PC-3 (cell line): ENCODE measurements at regions not wholly inside any gene's neighbourhood (a gene's known extent, or its start where the extent isn't known, plus 50 kb on each side); places are given as distances from the start of the nearest gene placed in this dataset.

Experiments used
- EZH2 ChIP-seq: fragments of 300-600 bp; sonication (generic); IDR thresholded peaks from one replicate; pipeline ENCODE4 v1.6.1; 2017; ENCODE audit warnings: antibody characterized with exemption, mild to moderate bottlenecking, low read length; ENCODE audit not compliant: unreplicated experiment
- TF ChIP-seq, protein P1 (sequence below): fragments of 300-600 bp; sonication (generic); conservative IDR thresholded peaks from 2 replicates; pipeline ENCODE4 v1.5.1; 2017; ENCODE audit warnings: antibody characterized with exemption, low read depth, mild to moderate bottlenecking, low read length

DNA sequence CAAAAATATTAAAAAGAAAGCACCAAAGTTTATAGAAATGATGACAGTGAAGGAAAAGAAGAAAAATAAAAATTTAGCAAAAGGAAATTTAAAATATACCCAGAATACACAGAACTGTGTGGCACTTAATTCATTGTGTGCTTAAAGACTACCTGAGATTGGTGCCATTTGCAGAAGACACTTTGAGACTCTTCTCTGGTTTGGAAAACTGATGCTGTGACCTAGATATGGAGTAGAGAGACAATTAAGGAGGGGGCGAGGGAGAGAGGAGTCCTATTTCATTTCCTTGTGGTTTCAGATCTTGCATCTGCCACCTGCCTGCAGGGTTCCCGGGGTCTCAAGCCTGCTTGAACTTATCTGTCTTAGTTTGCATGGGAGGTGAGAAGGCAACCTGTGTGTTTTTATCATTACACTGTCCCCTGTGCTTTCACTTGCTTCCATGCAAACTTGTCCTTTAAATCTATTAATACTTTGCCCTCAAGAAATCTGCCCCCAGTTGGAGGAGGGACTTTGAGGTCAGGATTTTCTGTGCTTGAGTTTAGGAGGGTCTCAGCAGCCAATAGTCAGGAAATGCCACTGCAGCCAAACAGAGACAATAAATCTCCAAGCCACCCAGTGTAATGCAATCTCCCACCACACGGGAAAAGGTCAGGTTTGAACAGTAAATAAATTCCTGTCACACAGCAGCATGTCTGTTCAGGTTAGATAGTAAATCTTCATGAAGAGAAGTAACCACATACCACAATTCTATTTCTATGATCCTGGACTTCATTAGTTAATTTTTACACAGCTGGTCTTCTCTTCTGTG, 119.4 kb downstream of the CAND1 start:
- TF ChIP-seq, protein P1, sequence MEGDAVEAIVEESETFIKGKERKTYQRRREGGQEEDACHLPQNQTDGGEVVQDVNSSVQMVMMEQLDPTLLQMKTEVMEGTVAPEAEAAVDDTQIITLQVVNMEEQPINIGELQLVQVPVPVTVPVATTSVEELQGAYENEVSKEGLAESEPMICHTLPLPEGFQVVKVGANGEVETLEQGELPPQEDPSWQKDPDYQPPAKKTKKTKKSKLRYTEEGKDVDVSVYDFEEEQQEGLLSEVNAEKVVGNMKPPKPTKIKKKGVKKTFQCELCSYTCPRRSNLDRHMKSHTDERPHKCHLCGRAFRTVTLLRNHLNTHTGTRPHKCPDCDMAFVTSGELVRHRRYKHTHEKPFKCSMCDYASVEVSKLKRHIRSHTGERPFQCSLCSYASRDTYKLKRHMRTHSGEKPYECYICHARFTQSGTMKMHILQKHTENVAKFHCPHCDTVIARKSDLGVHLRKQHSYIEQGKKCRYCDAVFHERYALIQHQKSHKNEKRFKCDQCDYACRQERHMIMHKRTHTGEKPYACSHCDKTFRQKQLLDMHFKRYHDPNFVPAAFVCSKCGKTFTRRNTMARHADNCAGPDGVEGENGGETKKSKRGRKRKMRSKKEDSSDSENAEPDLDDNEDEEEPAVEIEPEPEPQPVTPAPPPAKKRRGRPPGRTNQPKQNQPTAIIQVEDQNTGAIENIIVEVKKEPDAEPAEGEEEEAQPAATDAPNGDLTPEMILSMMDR = peak; percentile 29; the same call in 1 of the 2 replicates
- TF ChIP-seq EZH2 = no peak
